ENCODE measurements at regions not wholly inside any gene's neighbourhood (a gene's known extent, or its start where the extent isn't known, plus 50 kb on each side); places are given as distances from the start of the nearest gene placed in this dataset.

DNA sequence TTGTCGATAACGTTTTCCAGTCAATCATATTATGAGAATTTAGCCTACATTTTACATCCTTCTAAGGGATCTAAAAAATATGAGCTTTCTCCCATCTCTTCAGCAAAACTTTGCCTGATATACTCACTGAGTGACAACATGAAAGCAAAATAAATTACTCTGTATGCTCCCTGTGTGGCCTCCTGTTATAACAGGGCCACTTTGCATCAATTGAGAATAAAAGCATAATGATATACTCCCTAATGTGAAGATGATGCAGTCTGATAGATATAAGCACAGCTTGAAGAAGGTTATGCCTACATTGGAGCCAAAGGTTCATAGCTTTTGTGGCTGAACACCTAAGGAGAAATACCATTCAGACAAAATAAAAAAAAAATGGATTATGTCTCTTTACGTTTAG, 561.3 kb upstream of the ZNF717 start:
- no peak for DNase-seq (ENCODE audit: low spot score)

DNA sequence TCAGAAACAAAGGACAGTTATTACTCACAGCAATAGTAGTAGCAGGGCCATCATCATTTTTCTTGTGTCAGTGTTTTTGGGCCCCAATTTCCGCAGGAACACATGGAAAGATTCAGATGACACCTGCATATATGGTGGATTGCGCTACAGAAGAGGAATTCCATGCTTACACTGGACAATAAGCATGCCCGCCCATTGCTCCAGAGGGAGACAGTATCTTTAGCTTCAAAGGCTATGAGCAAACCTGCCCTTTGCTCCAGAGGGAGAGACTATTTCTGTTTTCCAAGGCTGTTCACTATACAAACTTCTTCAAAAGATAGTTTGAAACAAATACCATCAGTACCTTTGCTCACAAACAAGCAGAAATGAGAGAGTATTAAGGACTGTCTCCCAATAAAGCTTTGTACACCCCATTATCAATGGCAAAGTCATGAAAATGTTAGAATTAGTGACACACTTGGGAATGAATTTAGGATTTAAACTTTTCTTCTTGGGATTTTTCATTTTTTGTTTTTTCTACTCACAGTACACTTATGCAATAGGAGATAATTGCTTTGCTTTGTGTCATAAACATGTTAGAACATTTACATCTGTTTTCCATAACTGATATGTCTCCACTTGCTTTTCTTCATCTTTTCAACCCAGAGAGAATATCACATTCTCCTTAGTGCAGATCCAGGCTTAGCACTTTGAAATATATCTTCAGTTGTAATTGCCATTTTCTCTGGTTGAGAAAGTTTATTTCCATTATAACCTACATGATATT, 564.5 kb upstream of the ZNF717 start:
- no peak for DNase-seq (ENCODE audit: low spot score)

DNA sequence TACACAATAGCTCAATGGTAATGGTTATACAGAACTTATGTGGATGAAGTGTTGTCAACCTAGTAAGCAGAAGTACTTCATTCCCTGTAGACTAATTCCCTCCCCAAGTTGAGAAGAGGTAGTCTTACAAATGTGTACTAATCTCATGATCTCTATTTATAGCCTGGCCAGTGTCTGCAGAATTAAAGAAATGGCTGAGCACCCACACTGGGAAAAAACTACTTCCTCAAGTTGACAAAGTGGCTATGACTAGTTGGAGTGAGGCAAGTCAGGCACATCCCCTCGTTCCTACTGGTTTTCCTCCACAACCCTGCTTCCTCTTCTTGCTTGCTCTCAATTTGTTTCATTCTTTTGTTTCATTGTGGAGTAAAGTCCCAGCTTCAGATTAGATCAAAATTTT, 566.7 kb upstream of the ZNF717 start:
- DNase-seq (ENCODE audit: low spot score): no peak

DNA sequence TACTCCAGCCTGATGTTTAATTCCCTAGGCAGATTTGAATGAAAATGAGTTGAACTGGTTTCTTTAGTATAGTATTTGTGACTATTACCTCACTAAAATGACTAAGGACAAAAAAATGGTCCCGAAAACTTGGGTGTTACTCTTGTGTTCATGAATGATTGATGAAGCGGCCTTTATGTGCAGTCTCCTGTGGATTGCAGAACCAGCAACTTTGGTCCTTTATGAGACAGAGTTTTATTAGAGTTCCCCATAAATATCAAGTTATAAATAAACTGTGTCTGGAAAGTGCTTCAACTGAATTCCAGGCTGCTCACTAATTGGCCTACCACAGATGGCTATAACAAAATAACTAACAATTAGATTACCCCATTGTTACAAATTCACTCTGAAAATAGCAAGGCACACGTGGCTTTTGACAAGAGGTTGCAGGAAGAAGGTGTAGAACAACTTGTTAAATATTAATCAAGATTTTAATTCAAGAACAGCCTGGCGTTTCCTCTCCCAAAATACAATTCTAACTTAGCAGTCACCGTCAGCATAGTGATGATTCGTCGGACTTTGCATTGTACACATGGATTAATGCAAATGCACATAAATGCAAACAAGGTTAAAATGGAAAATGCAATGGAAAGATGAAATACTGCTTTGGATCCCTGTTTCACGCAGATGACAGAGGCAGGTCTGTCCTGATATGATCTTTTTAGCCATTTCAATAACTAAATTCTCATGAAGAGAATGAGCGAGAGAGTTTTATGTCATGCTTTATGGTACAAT, 567.3 kb upstream of the ZNF717 start:
- DNase-seq (ENCODE audit: low spot score): no peak

DNA sequence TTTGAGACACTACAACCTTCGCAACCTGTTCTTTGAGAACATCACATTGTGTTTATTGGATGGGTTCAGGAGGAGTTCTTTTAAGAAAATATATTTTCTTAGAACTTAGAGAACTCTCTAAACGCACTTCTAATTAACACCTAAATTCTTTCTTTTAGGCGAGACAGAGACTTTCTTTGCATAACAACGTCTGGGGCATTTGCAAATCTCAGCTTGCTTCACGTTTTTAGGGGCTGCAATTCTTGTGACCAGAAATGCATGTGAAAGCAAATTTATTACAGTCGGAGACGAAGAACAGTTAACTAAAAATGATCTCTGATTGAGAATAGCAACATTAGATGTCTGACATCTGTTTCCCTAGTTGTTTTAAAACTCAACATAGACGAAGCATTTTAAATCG, 568.3 kb upstream of the ZNF717 start:
- DNase-seq (ENCODE audit: low spot score): no peak

DNA sequence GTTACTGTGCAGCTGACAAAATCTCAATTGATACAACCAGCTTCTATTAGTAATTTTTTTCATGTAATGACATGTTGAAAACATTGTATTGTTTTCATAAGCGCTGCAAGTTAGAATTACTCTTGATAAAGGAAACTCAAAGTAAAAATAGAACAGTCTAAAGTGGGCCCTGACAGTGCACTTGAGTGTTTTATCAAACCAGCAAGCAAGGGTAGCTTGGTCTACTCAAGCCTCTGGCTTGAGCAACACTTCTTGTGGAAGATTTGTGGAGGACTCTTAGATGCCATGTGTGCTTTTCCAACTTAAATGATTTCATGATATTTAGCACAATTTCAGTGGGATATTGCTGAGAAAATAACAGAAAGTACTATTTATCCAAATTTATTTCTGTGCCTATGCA, 575.7 kb upstream of the ZNF717 start:
- DNase-seq (ENCODE audit: low spot score): no peak

DNA sequence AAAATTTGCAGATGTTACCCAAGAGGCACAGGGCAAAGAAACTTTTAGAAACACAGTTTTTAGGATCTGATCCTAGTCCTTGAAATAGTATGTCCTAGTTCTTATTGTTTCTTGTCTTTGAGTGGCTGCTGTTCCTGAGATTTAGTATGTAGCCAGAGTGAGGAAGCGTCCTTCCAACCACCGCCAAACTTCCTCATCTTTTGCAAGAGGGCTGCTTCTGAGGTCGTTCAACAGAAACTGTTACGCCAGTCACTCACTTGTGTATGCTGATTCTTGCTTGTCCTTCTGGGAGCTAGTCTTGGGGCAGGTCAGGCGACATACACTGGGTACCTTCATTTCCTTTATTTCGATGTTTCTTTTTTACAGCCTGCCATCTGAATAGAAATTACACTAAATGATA, 577.3 kb upstream of the ZNF717 start:
- DNase-seq (ENCODE audit: low spot score): no peak

DNA sequence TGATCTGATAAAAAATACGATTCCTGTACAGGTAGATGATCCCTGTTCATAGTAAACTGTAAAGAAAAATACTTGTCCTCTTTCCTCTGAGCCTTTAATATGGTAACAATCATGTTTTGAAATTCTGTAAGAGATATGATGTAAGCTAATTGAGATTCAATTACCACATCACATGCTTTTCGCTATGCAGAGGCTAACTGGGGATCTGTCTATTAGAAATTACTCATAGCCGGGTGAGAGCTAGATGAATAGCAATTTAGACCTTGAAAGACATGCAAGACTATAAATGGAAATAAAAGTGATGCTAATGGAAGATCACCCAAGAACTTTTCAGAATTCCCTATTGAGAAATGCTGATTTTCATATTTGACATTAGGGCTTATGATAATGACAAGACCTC, 579.9 kb upstream of the ZNF717 start:
- peak; percentile 9 for DNase-seq (ENCODE audit: low spot score)

DNA sequence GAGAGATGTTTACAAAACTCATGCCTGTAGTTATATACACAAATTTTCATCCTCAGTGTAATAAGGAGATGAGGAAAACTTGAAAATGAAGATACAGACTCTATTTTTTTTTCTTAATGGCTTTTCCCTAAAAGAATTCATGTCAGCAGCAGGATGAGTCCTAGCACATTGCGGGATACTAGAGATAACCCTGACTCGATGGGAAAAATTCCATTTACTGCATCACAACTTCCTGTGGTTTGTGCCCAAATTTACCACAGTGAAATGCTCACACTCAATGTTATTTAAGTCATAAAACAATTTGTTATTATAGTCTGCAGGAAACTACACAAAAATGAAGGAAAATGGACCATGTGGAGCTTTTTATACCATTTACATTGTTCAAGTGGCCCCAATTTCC, 581.9 kb upstream of the ZNF717 start:
- DNase-seq (ENCODE audit: low spot score): peak; percentile 39

DNA sequence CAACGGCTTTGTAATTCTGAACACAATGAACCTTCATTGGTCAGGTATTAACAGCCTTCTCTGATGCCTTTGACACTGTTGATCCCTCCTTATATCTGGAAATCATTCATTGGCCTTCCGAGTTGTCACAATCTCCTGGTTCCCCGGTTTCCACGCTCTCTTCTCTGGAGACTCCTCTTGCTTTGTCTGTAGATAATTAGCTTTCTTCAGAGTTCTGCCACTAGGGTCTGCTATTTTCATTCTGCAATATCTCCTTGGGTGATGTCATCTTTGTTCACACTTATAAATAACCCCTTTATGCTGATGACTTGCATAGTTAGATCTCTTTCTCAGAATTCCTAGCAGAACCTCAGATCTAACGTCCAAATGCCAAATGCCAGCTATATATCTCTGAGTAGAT, 583.8 kb upstream of the ZNF717 start:
- peak; percentile 27 for DNase-seq (ENCODE audit: low spot score)

DNA sequence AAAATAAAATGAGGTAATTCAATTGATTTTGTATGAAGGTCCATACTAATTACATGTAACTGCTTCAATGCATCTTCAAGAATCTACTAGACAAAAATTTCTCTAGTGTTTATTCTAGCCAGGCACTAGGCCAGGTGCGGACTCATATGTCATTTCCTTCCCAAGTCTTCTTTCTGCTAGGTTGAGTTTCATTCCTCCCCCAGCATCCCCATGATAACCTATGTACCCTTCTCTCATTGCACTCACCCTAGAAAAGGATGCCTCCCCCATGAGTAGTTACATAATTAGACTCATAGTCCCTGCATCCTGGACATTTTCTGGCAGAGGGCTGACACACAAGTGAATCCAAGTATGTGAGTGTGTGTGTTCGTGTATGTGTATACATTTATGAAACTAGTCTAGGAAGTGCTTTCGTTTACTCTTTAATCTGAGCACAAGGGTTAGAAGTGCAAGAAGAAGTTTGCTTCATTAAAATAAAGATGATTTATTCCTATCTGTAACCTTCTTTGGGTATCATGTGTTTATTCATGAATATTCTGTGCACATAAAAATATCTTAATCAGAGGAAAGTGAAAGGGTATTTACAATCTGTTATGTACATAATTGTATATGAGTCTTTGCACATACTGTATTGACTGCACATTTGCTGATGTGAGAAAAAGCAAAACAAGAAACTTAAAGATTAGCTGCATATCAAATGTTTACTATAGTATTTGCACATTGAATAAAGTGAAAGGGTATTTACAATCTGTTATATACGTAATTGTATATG, 585.6 kb upstream of the ZNF717 start:
- no peak for DNase-seq (ENCODE audit: low spot score)

DNA sequence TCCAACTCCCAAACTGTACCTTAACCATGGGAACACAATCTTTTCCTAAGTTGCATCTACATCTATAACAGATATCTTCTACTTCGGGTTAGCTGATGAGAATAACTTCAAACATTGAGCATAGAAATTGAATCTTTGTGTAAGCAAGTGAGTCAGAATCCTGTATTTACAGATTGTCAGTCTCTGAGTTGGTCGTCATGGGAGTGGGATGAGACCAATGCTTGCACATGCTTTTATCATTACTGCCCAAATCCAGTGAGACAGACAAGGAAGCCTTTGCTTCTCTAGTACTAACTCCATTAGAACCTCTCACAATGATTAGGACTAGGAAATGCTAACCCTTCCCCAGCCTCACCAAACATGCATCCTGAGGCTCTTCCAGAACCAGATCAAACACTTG, 587.1 kb upstream of the ZNF717 start:
- DNase-seq (ENCODE audit: low spot score): no peak

DNA sequence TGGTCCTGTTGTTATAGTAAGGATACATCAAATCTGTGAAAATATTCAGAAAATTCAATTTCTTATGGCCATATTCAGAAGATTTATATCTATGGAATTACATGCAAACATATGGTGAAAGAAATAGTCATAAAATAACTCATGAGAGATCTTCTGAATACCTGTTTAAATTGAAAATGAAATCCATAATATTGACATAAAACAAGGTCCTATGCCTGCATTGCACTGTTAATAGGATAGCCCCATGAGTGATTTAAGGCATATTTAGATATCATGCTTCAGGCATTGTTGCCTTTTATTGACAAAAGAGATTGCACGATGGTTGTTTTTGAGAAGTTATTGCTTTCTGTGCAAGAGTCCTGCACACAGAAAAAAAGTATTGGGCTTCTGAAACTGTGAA, 591.7 kb upstream of the ZNF717 start:
- no peak for DNase-seq (ENCODE audit: low spot score)

DNA sequence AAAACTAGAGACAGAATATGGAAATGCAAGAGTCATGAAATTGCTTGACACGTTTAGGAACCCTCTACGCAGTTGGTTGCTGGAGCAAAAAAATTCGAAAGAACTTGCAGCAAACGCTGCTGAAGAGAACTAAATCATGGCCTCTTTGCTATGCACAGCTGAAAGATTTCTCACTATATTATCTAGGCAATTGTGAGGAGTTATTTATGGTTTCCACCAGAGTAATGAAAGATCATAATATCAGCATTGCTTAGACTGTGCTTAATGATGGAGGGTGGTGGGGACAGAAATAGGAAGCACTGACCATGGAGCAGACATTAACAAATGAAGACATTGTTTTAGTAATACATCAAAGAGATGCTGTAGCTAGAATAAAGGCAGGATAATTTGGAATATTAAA, 593.4 kb upstream of the ZNF717 start:
- DNase-seq (ENCODE audit: low spot score): no peak

DNA sequence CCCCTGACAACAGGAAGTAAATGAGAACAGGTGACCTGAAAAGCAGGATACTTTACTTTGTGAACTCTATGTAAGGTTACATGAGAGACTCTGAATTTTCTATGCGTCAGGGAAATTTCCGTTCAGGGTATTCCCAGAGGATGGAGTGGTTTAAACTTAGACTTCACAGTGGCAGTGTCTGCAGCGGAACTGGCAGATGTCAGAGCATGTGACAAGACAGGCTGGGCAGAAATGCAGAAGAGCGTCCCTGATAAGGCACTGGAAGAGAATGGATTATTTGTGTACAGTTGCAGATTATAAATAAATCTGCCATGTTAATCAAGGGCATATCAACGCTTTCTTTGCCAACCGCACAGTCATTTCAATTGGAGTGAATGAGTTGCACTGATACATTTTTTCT, 598.4 kb upstream of the ZNF717 start:
- DNase-seq (ENCODE audit: low spot score): no peak

DNA sequence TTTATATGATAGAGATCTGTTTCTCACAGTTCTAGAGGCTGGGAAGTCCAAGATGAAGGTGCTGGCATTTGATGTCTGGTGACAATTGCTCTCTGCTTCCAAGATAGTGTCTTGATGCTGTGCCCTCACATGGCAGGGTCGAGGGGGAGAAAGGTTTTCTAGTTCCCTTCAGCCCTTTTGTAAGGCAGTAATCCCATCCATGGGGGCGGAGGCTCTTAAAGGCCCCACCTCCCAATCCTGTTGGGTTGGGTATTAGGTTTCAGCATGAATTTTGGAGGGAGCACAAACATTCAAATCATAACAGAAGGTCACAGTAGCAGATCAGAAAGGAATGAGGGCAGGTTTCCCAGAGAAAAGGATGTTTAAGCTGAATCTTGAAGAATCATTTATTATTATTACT, 601.7 kb upstream of the ZNF717 start:
- no peak for DNase-seq (ENCODE audit: low spot score)

DNA sequence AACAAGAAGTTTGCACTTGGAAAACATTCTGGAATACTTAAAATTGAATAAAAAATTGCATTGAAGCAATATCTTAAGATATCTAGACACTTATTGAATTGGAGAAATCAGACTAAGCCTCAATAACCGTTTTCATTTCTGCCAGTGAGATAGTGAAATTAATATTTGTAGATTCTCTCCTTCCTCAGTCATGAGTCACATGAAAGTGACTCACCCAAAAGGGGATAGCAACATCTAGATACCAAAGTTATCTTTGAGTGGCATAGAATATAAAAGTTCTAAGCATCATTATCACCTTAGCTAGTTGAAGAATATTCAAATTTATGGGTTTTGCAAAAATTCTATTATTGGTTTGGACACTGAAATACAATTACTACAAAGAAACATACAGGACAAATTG, 614.8 kb upstream of the ZNF717 start:
- DNase-seq (ENCODE audit: low spot score): peak; percentile 7

DNA sequence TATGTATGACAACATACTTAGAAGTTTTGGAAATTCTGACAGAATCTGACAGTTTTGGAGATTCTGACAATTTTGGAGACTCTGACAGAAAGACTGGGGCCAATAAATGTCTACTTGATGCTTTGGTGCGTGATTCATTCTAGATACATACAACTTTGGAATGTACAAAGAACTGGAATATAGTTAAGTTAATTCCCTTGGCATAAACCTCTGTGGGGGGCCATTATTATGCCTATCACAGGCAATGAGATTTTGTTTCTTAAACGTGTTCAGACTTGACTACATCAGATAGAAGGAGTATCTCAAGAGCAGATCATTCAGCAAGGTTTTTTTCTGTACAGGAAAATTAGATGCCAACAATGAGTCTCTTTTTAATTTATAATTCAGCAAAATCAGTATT, 617.6 kb upstream of the ZNF717 start:
- DNase-seq (ENCODE audit: low spot score): no peak

DNA sequence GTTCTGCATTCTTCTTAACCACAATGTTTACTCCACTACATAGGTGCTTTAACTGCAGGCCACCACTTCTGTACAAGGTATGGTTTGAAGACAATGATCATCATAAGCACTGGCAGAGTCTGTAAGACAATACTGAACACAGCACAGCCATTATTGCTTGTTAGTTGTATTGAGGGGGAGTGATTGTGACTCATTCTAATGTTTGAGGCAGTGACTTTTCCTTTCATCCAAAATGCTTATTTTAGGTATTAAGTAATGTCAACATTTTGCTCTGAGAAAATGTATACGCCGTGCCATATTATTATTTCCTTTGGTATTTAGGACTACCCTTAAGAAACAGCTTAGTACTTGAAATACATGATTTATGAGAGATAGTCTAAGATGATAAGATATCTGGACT, 618.2 kb upstream of the ZNF717 start:
- DNase-seq (ENCODE audit: low spot score): no peak

DNA sequence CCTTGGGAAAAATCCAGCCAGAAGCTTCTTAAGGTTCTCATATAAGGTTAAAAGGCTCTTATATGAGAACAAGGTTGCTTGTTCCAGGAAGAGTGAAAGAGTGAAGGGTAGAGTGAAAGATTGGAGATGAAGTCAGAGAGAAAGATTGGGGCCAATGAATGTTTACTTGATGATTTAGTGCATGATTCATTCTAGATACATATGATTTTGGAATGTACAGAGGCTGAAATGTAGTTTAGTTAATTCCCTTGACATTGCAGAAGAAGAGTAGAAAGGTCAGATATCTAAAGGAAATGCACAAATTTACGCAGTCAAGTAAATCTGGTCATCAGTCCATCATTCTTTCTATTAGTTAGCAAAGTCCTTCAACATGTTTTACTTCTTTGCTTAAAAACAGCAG, 619.8 kb upstream of the ZNF717 start:
- no peak for DNase-seq (ENCODE audit: low spot score)

DNA sequence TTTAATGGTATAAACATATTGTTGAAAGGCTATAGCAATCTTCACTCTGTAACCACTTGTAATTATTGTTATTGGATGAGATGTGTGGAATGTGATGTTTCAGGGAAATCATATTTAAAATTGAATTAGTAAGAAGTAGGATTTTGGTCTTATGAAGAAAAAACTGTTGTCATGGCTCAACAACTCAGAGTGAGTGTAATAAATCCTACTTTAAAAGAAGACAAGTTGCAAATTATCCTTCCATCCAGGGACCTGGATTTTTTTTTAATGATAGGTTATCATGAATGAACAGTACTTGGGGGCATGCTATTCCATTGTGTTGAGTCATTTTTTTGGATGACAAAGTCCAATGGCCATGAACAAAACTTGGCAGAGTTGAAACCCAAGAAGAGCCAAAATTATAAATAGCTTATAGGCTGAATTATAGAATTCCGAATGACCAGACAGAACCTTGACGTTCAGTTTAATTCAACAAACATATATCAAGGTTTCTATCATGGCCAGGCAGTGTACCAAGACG, 625.5 kb upstream of the ZNF717 start:
- no peak for DNase-seq (ENCODE audit: low spot score)

DNA sequence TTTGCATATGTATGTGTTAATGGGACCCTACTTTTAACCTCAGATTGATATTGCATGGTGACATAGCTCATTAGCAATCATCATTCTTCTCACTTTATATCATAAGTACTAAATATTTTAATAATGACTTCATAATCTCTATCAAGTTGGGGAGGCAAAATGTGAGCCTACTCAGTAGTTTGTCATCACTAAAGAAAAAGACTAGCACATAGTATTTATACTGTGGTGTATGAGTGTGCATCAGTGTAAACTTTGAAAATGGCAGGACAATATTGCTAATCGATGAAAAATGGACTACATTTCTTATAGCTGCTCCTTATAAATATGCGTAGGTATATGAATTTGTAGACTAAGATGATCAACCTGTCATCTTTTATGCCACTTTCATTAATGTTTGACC, 624.5 kb upstream of the ROBO2 start:
- DNase-seq (ENCODE audit: low spot score): no peak

Data from AG20443 (cell line).